HG03060 (cell line): ENCODE measurements at regions not wholly inside any gene's neighbourhood (a gene's known extent, or its start where the extent isn't known, plus 50 kb on each side); places are given as distances from the start of the nearest gene placed in this dataset.

Experiments
- ATAC-seq: cut with Tn5 transposase; IDR thresholded peaks from one replicate; pipeline ENCODE4 v1.9.1; 2021; ENCODE audit warnings: low read depth, moderate number of reproducible peaks; ENCODE audit not compliant: unreplicated experiment

GRCh38 chr22:47807506-47807905 lies 1045.1 kb downstream of the TBC1D22A start:
- no peak for ATAC-seq

- no peak for ATAC-seq
Observed at GRCh38 chr22:47806894-47807293, 1044.4 kb downstream of the TBC1D22A start.

- no peak for ATAC-seq
Observed at GRCh38 chr22:47805394-47805935, 1043.0 kb downstream of the TBC1D22A start.

- ATAC-seq: no peak
Observed at GRCh38 chr22:47804281-47804680, 1041.8 kb downstream of the TBC1D22A start.

GRCh38 chr22:47802421-47802820 lies 1040.0 kb downstream of the TBC1D22A start:
- ATAC-seq: no peak

- ATAC-seq: no peak
Observed at GRCh38 chr22:47801541-47802245, 1039.2 kb downstream of the TBC1D22A start.

GRCh38 chr22:47798229-47798628 lies 1035.8 kb downstream of the TBC1D22A start:
- no peak for ATAC-seq

- ATAC-seq: no peak
Observed at GRCh38 chr22:47797342-47797945, 1035.0 kb downstream of the TBC1D22A start.

GRCh38 chr22:47796128-47796908 lies 1033.9 kb downstream of the TBC1D22A start:
- no peak for ATAC-seq

GRCh38 chr22:47795477-47796127 lies 1033.2 kb downstream of the TBC1D22A start:
- no peak for ATAC-seq

- ATAC-seq: no peak
Observed at GRCh38 chr22:47794851-47795250, 1032.4 kb downstream of the TBC1D22A start.

- no peak for ATAC-seq
Observed at GRCh38 chr22:47793304-47794101, 1031.1 kb downstream of the TBC1D22A start.

GRCh38 chr22:47789171-47789570 lies 1026.7 kb downstream of the TBC1D22A start:
- ATAC-seq: no peak

- ATAC-seq: no peak
Observed at GRCh38 chr22:47788461-47788860, 1026.0 kb downstream of the TBC1D22A start.

GRCh38 chr22:47787501-47788227 lies 1025.2 kb downstream of the TBC1D22A start:
- no peak for ATAC-seq

- ATAC-seq: no peak
Observed at GRCh38 chr22:47786650-47787290, 1024.3 kb downstream of the TBC1D22A start.

GRCh38 chr22:47784991-47785390 lies 1022.5 kb downstream of the TBC1D22A start:
- ATAC-seq: no peak

- ATAC-seq: no peak
Observed at GRCh38 chr22:47784367-47784983, 1022.0 kb downstream of the TBC1D22A start.
